K562 (cell line): ENCODE measurements at regions not wholly inside any gene's neighbourhood (a gene's known extent, or its start where the extent isn't known, plus 50 kb on each side); places are given as distances from the start of the nearest gene placed in this dataset.

Source experiments
- ATAC-seq: fragments of 200-7000 bp; cut with Tn5 transposase; 3 replicates; pipeline ENCODE4 v1.9.1; 2020; ENCODE audit warnings: moderate library complexity
- BruUV-seq: library from RNA; stranded (reverse); fragments of 400-500 nt; replicated peaks from 2 replicates; lab custom pipeline; 2021; lab: Mats Ljungman, UMichigan
- CTCF ChIA-PET: fragments of 300-600 bp; formaldehyde crosslinking; extraction: SDS; loops from one replicate; lab custom pipeline; 2021; ENCODE audit warnings: low intra/inter-chr PET ratio; lab: Yijun Ruan, JAX
- POLR2A ChIA-PET: fragments of 300-600, 350-650 bp; sonication (Branson Sonifier 250); formaldehyde crosslinking; extraction: SDS; loops from one replicate; lab custom pipeline; 2021; ENCODE audit warnings: antibody characterized with exemption, inconsistent platforms; lab: Yijun Ruan, JAX
- DNase-seq, 4 experiments: peaks; one replicate each; pipeline versions ENCODE4 v3.0.0 to v3.0.0-alpha.2; 2011 to 2018; ENCODE audit warnings: low spot score in 3 of 4, mixed read lengths in 3 of 4; ENCODE audit errors: extremely low read depth in 1 of 4
- FAIRE-seq: peaks from 2 replicates; lab custom pipeline; 2011; peaks lifted over from hg19 to GRCh38; lab: Jason Lieb, UNC
- H2AFZ ChIP-seq: 2 replicates; pipeline ENCODE4 v1.6.0; 2011; ENCODE audit warnings: low read depth, low read length, control low read depth, inconsistent platforms
- H3K27ac ChIP-seq: fragments of 200-600 bp; 3 replicates; pipeline ENCODE4 v1.8.0; 2011; ENCODE audit warnings: low read depth, mild to moderate bottlenecking, control low read depth, inconsistent platforms, low read length, moderate library complexity, mixed read lengths; ENCODE audit errors: extremely low read depth
- H3K27me3 ChIP-seq, 2 experiments: fragments of 300-600 bp in 1 of 2; 2 replicates in 1 of 2; 3 replicates in 1 of 2; pipeline versions ENCODE4 v1.6.0 to v1.8.0; 2011; ENCODE audit warnings: inconsistent platforms in 2 of 2, low read length in 2 of 2, mild to moderate bottlenecking in 1 of 2, mixed read lengths in 1 of 2, moderate library complexity in 1 of 2; ENCODE audit not compliant: control insufficient read depth in 2 of 2, insufficient read depth in 2 of 2
- H3K36me3 ChIP-seq: fragments of 300-600 bp; 3 replicates; pipeline ENCODE4 v1.8.0; 2011; ENCODE audit warnings: mild to moderate bottlenecking, low read length, inconsistent platforms; ENCODE audit not compliant: control insufficient read depth, insufficient read depth
- H3K4me1 ChIP-seq, 2 experiments: fragments of 200-600 bp in 1 of 2; replicated peaks in 1 of 2; 2 replicates in 1 of 2; 3 replicates in 1 of 2; pipeline versions ENCODE4 v1.5.1 to v1.8.0; 2011; ENCODE audit warnings: inconsistent platforms in 2 of 2, low read length in 2 of 2, mild to moderate bottlenecking in 1 of 2, mixed read lengths in 1 of 2, moderate library complexity in 1 of 2; ENCODE audit not compliant: control insufficient read depth in 2 of 2, insufficient read depth in 2 of 2
- H3K4me2 ChIP-seq: 2 replicates; pipeline ENCODE4 v1.6.1; 2011; ENCODE audit warnings: low read length, control low read depth, inconsistent platforms, mixed read lengths; ENCODE audit not compliant: insufficient read depth
- H3K4me3 ChIP-seq: fragments of 200-600 bp; sonication (generic), shearing (Covaris generic); 2 replicates; pipeline ENCODE4 v1.5.1; 2016; ENCODE audit warnings: control low read depth, inconsistent platforms
- H3K79me2 ChIP-seq: fragments of 200-600 bp; 3 replicates; pipeline ENCODE4 v1.8.0; 2011; ENCODE audit warnings: low read length, inconsistent platforms; ENCODE audit not compliant: control insufficient read depth, insufficient read depth
- H3K9ac ChIP-seq, 2 experiments: 2 replicates each; pipeline versions ENCODE4 v1.6.0 to v1.6.1; 2011; ENCODE audit warnings: low read depth in 2 of 2, low read length in 2 of 2, control low read depth in 1 of 2, inconsistent platforms in 1 of 2, mild to moderate bottlenecking in 1 of 2, mixed read lengths in 1 of 2; ENCODE audit not compliant: insufficient read depth in 1 of 2
- H3K9me1 ChIP-seq: one replicate; pipeline ENCODE4 v1.6.0; 2011; ENCODE audit warnings: inconsistent platforms, mild to moderate bottlenecking, low read length, moderate library complexity; ENCODE audit not compliant: control insufficient read depth, insufficient read depth
- H3K9me3 ChIP-seq: replicated peaks from 2 replicates; pipeline ENCODE4 v1.5.1; 2011; ENCODE audit warnings: low read depth, low read length, inconsistent platforms; ENCODE audit not compliant: control insufficient read depth, insufficient read depth
- H4K20me1 ChIP-seq: replicated peaks from 2 replicates; pipeline ENCODE4 v1.6.1; 2011; ENCODE audit warnings: low read length, inconsistent platforms, mixed read lengths; ENCODE audit not compliant: control insufficient read depth, insufficient read depth
- CXXC5 ChIP-seq: fragments of 250-450 bp; sonication (Bioruptor Pico); IDR thresholded peaks from 2 replicates; pipeline ENCODE4 v1.8.0; 2022; ENCODE audit warnings: inconsistent platforms, mild to moderate bottlenecking, moderate library complexity
- DACH1 ChIP-seq: fragments of 450-650 bp; IDR thresholded peaks from 2 replicates; pipeline ENCODE4 v1.6.1; 2018; ENCODE audit not compliant: partially characterized antibody
- ELK3 ChIP-seq: fragments of 450-650 bp; formaldehyde crosslinking; IDR thresholded peaks from 2 replicates; pipeline ENCODE4 v1.4.0; 2020; ENCODE audit warnings: mild to moderate bottlenecking
- EP300 ChIP-seq: IDR thresholded peaks from 2 replicates; pipeline ENCODE4 v1.6.1; 2012; ENCODE audit warnings: low read length, improper control_type of control experiment
- MYC ChIP-seq, 2 experiments: fragments of 250-450 bp in 1 of 2; sonication (Bioruptor Pico) in 1 of 2; IDR thresholded peaks; 2 replicates each; pipeline versions ENCODE4 v1.5.1 to v1.6.1; 2012 to 2021; ENCODE audit warnings: low read depth in 2 of 2, borderline replicate concordance in 1 of 2, improper control_type of control experiment in 1 of 2, low read length in 1 of 2, mild to moderate bottlenecking in 1 of 2, moderate library complexity in 1 of 2
- NFYB ChIP-seq: IDR thresholded peaks from 2 replicates; pipeline ENCODE4 v1.6.1; 2011; ENCODE audit warnings: mild to moderate bottlenecking, moderate library complexity; ENCODE audit not compliant: insufficient read length; ENCODE audit errors: extremely low read depth
- ZNF696 ChIP-seq: fragments of 250-450 bp; sonication (Bioruptor Pico); conservative IDR thresholded peaks from 2 replicates; pipeline ENCODE4 v1.4.0; 2020; ENCODE audit warnings: mild to moderate bottlenecking, moderate library complexity
- WGBS: fragments of 100-300 bp; shearing (Covaris generic); methylation state at CpG from one replicate; pipeline ENCODE4 v1.1.6; 2016; ENCODE audit warnings: low coverage, mixed read lengths; ENCODE audit not compliant: insufficient coverage; ENCODE audit errors: missing lambda C conversion rate; 5-methylcytosine and 5-hydroxymethylcytosine counted together
- in situ Hi-C: fragments of 300-500 bp; cut with MboI; formaldehyde crosslinking; loops from 4 replicates; pipeline ENCODE4 v1.15.0; 2018; ENCODE audit warnings: inconsistent platforms, mixed read lengths
- intact Hi-C: fragments of 100-400 bp; cut with micrococcal nuclease; formaldehyde crosslinking; loops from 2 replicates; pipeline ENCODE4 v1.14.2; 2022
- TF ChIP-seq, protein P1 (sequence below): sonication (generic); formaldehyde crosslinking; IDR thresholded peaks from 2 replicates; pipeline ENCODE4 v1.8.0; 2023; ENCODE audit warnings: mild to moderate bottlenecking, missing genetic modification reagents

DNA sequence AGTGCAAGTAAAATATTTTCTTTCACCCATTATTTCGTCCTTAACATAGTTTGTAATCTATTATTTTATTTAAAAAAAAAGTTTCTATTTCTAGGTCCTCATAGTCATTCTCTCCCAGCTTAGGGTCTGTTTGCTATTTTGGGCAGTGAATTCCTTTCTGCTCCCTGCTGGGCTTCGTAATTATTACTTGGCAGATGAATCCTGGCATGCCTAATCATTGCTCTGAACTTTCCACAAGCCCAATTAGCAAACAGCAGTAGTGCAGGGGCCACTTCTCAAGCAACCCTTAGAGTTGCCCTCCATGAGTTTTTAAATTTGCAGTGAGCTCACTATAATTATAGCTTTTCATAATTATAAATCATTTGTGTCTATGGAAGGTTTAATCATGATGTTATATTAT is 1378.3 kb upstream of the SEL1L start:
- H3K9me1 ChIP-seq: no peaks in the 10 kb centered on the region
- DNase-seq (no peak), FAIRE-seq (no peak), ATAC-seq (no peak)
- POLR2A ChIA-PET: no interaction called here
- H3K79me2 ChIP-seq: no peaks in the 10 kb centered on the region
- intact Hi-C loops (no loop called here), in situ Hi-C loops (no loop called here)
- CTCF ChIA-PET: no interaction called here
- H3K9ac ChIP-seq: no peak overlapping the region
- no peak overlapping the region for H3K4me2 ChIP-seq
- no peaks in the 10 kb centered on the region for H3K36me3 ChIP-seq
- BruUV-seq: no TSS peak
- H3K27ac ChIP-seq: no peak overlapping the region
- H3K4me1 ChIP-seq: no peaks in the 10 kb centered on the region
- 0% methylated on average over 2 of the region's 2 CpGs for WGBS
- H3K4me3 ChIP-seq: no peak overlapping the region
- no peak for TF ChIP-seq ELK3 (CRISPR knock-in tag)
- no peak for TF ChIP-seq MYC (IDR thresholded peaks at IDR 0.05; ENCODE audit: low read depth, low read length)
- no peak for TF ChIP-seq MYC (CRISPR knock-in tag; IDR thresholded peaks at IDR 0.05; ENCODE audit: borderline replicate concordance, low read depth)
- TF ChIP-seq NFYB: no peak
- TF ChIP-seq, protein P1, sequence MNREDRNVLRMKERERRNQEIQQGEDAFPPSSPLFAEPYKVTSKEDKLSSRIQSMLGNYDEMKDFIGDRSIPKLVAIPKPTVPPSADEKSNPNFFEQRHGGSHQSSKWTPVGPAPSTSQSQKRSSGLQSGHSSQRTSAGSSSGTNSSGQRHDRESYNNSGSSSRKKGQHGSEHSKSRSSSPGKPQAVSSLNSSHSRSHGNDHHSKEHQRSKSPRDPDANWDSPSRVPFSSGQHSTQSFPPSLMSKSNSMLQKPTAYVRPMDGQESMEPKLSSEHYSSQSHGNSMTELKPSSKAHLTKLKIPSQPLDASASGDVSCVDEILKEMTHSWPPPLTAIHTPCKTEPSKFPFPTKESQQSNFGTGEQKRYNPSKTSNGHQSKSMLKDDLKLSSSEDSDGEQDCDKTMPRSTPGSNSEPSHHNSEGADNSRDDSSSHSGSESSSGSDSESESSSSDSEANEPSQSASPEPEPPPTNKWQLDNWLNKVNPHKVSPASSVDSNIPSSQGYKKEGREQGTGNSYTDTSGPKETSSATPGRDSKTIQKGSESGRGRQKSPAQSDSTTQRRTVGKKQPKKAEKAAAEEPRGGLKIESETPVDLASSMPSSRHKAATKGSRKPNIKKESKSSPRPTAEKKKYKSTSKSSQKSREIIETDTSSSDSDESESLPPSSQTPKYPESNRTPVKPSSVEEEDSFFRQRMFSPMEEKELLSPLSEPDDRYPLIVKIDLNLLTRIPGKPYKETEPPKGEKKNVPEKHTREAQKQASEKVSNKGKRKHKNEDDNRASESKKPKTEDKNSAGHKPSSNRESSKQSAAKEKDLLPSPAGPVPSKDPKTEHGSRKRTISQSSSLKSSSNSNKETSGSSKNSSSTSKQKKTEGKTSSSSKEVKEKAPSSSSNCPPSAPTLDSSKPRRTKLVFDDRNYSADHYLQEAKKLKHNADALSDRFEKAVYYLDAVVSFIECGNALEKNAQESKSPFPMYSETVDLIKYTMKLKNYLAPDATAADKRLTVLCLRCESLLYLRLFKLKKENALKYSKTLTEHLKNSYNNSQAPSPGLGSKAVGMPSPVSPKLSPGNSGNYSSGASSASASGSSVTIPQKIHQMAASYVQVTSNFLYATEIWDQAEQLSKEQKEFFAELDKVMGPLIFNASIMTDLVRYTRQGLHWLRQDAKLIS: no peak
- no peak for TF ChIP-seq EP300
- TF ChIP-seq CXXC5 (CRISPR knock-in tag): no peak
- TF ChIP-seq ZNF696 (CRISPR knock-in tag): no peak
- no peak for TF ChIP-seq DACH1
- H3K27me3 ChIP-seq: no peaks in the 10 kb centered on the region
- H2AFZ ChIP-seq: no peak overlapping the region
- no peaks in the 10 kb centered on the region for H3K9me3 ChIP-seq
- H4K20me1 ChIP-seq: no peaks in the 10 kb centered on the region
